NB4 (cell line): ENCODE measurements at regions not wholly inside any gene's neighbourhood (a gene's known extent, or its start where the extent isn't known, plus 50 kb on each side); places are given as distances from the start of the nearest gene placed in this dataset.

ENCODE experiments used
- POLR2A ChIP-seq: IDR thresholded peaks from 2 replicates; pipeline ENCODE4 v1.6.1; 2011; ENCODE audit warnings: mild to moderate bottlenecking; ENCODE audit not compliant: insufficient read length; ENCODE audit errors: extremely low read depth
- TF ChIP-seq, protein P1 (sequence below): IDR thresholded peaks from one replicate; pipeline ENCODE4 v1.5.1; 2012; ENCODE audit warnings: low read depth, low read length
- TF ChIP-seq, protein P2 (sequence below): IDR thresholded peaks from 2 replicates; pipeline ENCODE4 v1.6.1; 2011; ENCODE audit warnings: low read depth, low read length

DNA sequence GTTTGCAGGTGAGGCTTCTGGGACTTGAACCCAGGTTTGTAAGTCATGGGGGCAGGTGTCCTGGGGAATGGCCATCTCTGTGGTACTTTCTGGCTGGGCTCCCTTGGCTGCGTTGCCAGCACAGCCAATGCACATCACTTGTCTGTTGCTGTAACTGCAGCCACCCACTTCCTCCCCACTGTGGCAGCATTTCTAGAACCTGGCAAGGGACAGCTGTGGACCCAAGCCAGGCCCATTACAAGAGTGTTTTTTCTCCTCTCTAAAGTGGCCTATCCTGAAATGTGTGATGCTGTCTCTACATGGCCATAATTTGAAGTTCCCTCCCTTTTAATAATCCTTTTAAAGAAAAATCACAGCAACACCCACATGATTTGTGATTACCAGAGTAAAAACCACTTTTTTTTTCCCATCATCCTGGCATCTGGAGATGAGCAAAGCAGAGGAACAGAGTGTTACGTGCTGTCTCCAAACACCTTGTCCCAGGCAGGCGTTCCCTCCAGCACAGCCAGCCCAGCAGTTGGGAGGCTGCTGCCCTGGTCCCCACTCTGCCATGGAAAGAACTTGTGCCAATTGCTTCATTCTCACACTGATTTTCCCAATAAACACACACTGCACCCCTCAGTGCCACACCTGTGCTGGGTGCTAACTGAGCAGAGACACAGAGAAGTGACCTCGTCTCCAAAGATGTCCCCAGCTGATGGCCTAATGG, 360.6 kb upstream of the USP24 start:
- TF ChIP-seq, protein P1, sequence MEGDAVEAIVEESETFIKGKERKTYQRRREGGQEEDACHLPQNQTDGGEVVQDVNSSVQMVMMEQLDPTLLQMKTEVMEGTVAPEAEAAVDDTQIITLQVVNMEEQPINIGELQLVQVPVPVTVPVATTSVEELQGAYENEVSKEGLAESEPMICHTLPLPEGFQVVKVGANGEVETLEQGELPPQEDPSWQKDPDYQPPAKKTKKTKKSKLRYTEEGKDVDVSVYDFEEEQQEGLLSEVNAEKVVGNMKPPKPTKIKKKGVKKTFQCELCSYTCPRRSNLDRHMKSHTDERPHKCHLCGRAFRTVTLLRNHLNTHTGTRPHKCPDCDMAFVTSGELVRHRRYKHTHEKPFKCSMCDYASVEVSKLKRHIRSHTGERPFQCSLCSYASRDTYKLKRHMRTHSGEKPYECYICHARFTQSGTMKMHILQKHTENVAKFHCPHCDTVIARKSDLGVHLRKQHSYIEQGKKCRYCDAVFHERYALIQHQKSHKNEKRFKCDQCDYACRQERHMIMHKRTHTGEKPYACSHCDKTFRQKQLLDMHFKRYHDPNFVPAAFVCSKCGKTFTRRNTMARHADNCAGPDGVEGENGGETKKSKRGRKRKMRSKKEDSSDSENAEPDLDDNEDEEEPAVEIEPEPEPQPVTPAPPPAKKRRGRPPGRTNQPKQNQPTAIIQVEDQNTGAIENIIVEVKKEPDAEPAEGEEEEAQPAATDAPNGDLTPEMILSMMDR = no peak
- TF ChIP-seq POLR2A = no peak
- TF ChIP-seq, protein P2, sequence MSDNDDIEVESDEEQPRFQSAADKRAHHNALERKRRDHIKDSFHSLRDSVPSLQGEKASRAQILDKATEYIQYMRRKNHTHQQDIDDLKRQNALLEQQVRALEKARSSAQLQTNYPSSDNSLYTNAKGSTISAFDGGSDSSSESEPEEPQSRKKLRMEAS = no peak
